ENCODE measurements at regions not wholly inside any gene's neighbourhood (a gene's known extent, or its start where the extent isn't known, plus 50 kb on each side); places are given as distances from the start of the nearest gene placed in this dataset.

- Histone ChIP-seq H3K4me3 (ENCODE audit: control insufficient read depth in 1 of 2, extremely low read depth in 1 of 2, low read length in 1 of 2) (no peak overlapping the region), H3K36me3 (ENCODE audit: control insufficient read depth in 2 of 2, extremely low read depth in 1 of 2, insufficient read depth in 1 of 2, low read length in 1 of 2) (no peaks in the 10 kb centered on the region), H3K4me1 (ENCODE audit: control insufficient read depth in 1 of 2, extremely low read depth in 1 of 2, insufficient read depth in 2 of 2, low read length in 2 of 2) (no peaks in the 10 kb centered on the region), H3K27ac (ENCODE audit: low read length) (no peak overlapping the region), H3K27me3 (replicated peaks in 1 of 2; ENCODE audit: control insufficient read depth in 2 of 2, extremely low read depth in 1 of 2, insufficient read depth in 2 of 2, low read length in 1 of 2) (no peaks in the 10 kb centered on the region), H3K9me3 (no peaks in the 10 kb centered on the region)
- ChIA-PET POLR2A (no interaction called here), CTCF (interaction anchor here in 1 of 2 donors (0.6 kb wide), 1 partner anchor 155 kb away, joined by 3 read pairs; no protein-coding TSS in a partner anchor)
- peaks cover 0 to 13% of the 10 kb centered on the region in 2 donors for H3K27me3 Mint-ChIP-seq
- no peaks in the 10 kb centered on the region for H3K9me3 Mint-ChIP-seq
- ATAC-seq (replicated peaks in 1 of 4) (no peak), DNase-seq (no peak)
- no peaks in the 10 kb centered on the region for H3K4me1 Mint-ChIP-seq
- H3K27ac Mint-ChIP-seq = no peak overlapping the region
- no peaks in the 10 kb centered on the region for H3K36me3 Mint-ChIP-seq
- 83% methylated on average over 1 of the region's 2 CpGs for WGBS (ENCODE audit: insufficient coverage)
- no peak overlapping the region for H3K4me3 Mint-ChIP-seq
Measured at GRCh38 chr13:44063467-44063866, 183.8 kb downstream of the LACC1 start.

- Histone ChIP-seq H3K27ac (ENCODE audit: low read length) (no peak overlapping the region), H3K36me3 (ENCODE audit: control insufficient read depth in 2 of 2, extremely low read depth in 1 of 2, insufficient read depth in 1 of 2, low read length in 1 of 2) (no peaks in the 10 kb centered on the region), H3K4me1 (ENCODE audit: control insufficient read depth in 1 of 2, extremely low read depth in 1 of 2, insufficient read depth in 2 of 2, low read length in 2 of 2) (no peaks in the 10 kb centered on the region), H3K4me3 (ENCODE audit: control insufficient read depth in 1 of 2, extremely low read depth in 1 of 2, low read length in 1 of 2) (no peak overlapping the region), H3K27me3 (replicated peaks in 1 of 2; ENCODE audit: control insufficient read depth in 2 of 2, extremely low read depth in 1 of 2, insufficient read depth in 2 of 2, low read length in 1 of 2) (no peaks in the 10 kb centered on the region), H3K9me3 (no peaks in the 10 kb centered on the region)
- WGBS (ENCODE audit: insufficient coverage) = 80% methylated on average over 2 of the region's 2 CpGs
- CTCF ChIA-PET = interaction anchor here in 1 of 2 donors (0.6 kb wide), 1 partner anchor 156 kb away, joined by 3 read pairs; no protein-coding TSS in a partner anchor
- Mint-ChIP-seq H3K27me3 (peaks cover 0 to 14% of the 10 kb centered on the region in 2 donors), H3K4me1 (no peaks in the 10 kb centered on the region), H3K4me3 (no peak overlapping the region), H3K9me3 (no peaks in the 10 kb centered on the region), H3K36me3 (no peaks in the 10 kb centered on the region), H3K27ac (no peak overlapping the region)
- POLR2A ChIA-PET = no interaction called here
- DNase-seq = no peak
- ATAC-seq (replicated peaks in 1 of 4) = no peak
Measured at GRCh38 chr13:44063881-44064280, 184.2 kb downstream of the LACC1 start.

- H3K36me3 ChIP-seq (ENCODE audit: control insufficient read depth in 2 of 2, extremely low read depth in 1 of 2, insufficient read depth in 1 of 2, low read length in 1 of 2) = no peaks in the 10 kb centered on the region
- no peaks in the 10 kb centered on the region for H3K27me3 ChIP-seq (replicated peaks in 1 of 2; ENCODE audit: control insufficient read depth in 2 of 2, extremely low read depth in 1 of 2, insufficient read depth in 2 of 2, low read length in 1 of 2)
- no peak overlapping the region for H3K4me3 ChIP-seq (ENCODE audit: control insufficient read depth in 1 of 2, extremely low read depth in 1 of 2, low read length in 1 of 2)
- Mint-ChIP-seq H3K9me3 (no peaks in the 10 kb centered on the region), H3K27ac (no peak overlapping the region), H3K4me3 (no peak overlapping the region), H3K4me1 (no peaks in the 10 kb centered on the region), H3K36me3 (no peaks in the 10 kb centered on the region), H3K27me3 (peaks cover 0 to 17% of the 10 kb centered on the region in 2 donors)
- no peak overlapping the region for H3K27ac ChIP-seq (ENCODE audit: low read length)
- 80% methylated on average over 1 of the region's 2 CpGs for WGBS (ENCODE audit: insufficient coverage)
- POLR2A ChIA-PET = no interaction called here
- H3K9me3 ChIP-seq = no peaks in the 10 kb centered on the region
- CTCF ChIA-PET = no interaction called here
- ATAC-seq (replicated peaks in 1 of 4) (no peak), DNase-seq (no peak)
- no peaks in the 10 kb centered on the region for H3K4me1 ChIP-seq (ENCODE audit: control insufficient read depth in 1 of 2, extremely low read depth in 1 of 2, insufficient read depth in 2 of 2, low read length in 2 of 2)
Measured at GRCh38 chr13:44064357-44064756, 184.7 kb downstream of the LACC1 start.

GRCh38 chr13:44068169-44068568, 188.5 kb downstream of the LACC1 start:
- Mint-ChIP-seq H3K27me3 (peaks cover 0 to 20% of the 10 kb centered on the region in 2 donors), H3K36me3 (no peaks in the 10 kb centered on the region), H3K27ac (no peak overlapping the region), H3K9me3 (peaks cover 0 to 19% (median 9%) of the 10 kb centered on the region in 3 donors), H3K4me3 (no peak overlapping the region), H3K4me1 (no peaks in the 10 kb centered on the region)
- H3K4me3 ChIP-seq (ENCODE audit: control insufficient read depth in 1 of 2, extremely low read depth in 1 of 2, low read length in 1 of 2) = no peak overlapping the region
- H3K27me3 ChIP-seq (replicated peaks in 1 of 2; ENCODE audit: control insufficient read depth in 2 of 2, extremely low read depth in 1 of 2, insufficient read depth in 2 of 2, low read length in 1 of 2) = no peaks in the 10 kb centered on the region
- no peaks in the 10 kb centered on the region for H3K36me3 ChIP-seq (ENCODE audit: control insufficient read depth in 2 of 2, extremely low read depth in 1 of 2, insufficient read depth in 1 of 2, low read length in 1 of 2)
- ATAC-seq (replicated peaks in 1 of 4) (no peak), DNase-seq (no peak)
- no peaks in the 10 kb centered on the region for H3K9me3 ChIP-seq
- WGBS (ENCODE audit: insufficient coverage) = 100% methylated on average over 1 of the region's 3 CpGs
- ChIA-PET CTCF (no interaction called here), POLR2A (no interaction called here)
- no peak overlapping the region for H3K27ac ChIP-seq (ENCODE audit: low read length)
- H3K4me1 ChIP-seq (ENCODE audit: control insufficient read depth in 1 of 2, extremely low read depth in 1 of 2, insufficient read depth in 2 of 2, low read length in 2 of 2) = no peaks in the 10 kb centered on the region

- H3K4me3 Mint-ChIP-seq = no peak overlapping the region
- Histone ChIP-seq H3K4me1 (ENCODE audit: control insufficient read depth in 1 of 2, extremely low read depth in 1 of 2, insufficient read depth in 2 of 2, low read length in 2 of 2) (no peaks in the 10 kb centered on the region), H3K9me3 (no peaks in the 10 kb centered on the region), H3K27ac (ENCODE audit: low read length) (no peak overlapping the region), H3K4me3 (ENCODE audit: control insufficient read depth in 1 of 2, extremely low read depth in 1 of 2, low read length in 1 of 2) (no peak overlapping the region), H3K36me3 (ENCODE audit: control insufficient read depth in 2 of 2, extremely low read depth in 1 of 2, insufficient read depth in 1 of 2, low read length in 1 of 2) (no peaks in the 10 kb centered on the region), H3K27me3 (replicated peaks in 1 of 2; ENCODE audit: control insufficient read depth in 2 of 2, extremely low read depth in 1 of 2, insufficient read depth in 2 of 2, low read length in 1 of 2) (no peaks in the 10 kb centered on the region)
- WGBS (ENCODE audit: insufficient coverage) = no CpG with 5 or more reads among the region's 4 CpGs
- no peak overlapping the region for H3K27ac Mint-ChIP-seq
- DNase-seq = no peak
- no peaks in the 10 kb centered on the region for H3K4me1 Mint-ChIP-seq
- peaks cover 0 to 20% of the 10 kb centered on the region in 2 donors for H3K27me3 Mint-ChIP-seq
- POLR2A ChIA-PET = no interaction called here
- peaks cover 0 to 22% (median 13%) of the 10 kb centered on the region in 3 donors for H3K9me3 Mint-ChIP-seq
- no peaks in the 10 kb centered on the region for H3K36me3 Mint-ChIP-seq
- no peak for ATAC-seq (replicated peaks in 1 of 4)
- CTCF ChIA-PET = no interaction called here
Measured at GRCh38 chr13:44068737-44069136, 189.0 kb downstream of the LACC1 start.

- H3K4me3 Mint-ChIP-seq = no peak overlapping the region
- ATAC-seq (replicated peaks in 1 of 4) (no peak), DNase-seq (no peak)
- no peaks in the 10 kb centered on the region for H3K36me3 Mint-ChIP-seq
- H3K9me3 Mint-ChIP-seq = peaks cover 0 to 22% (median 13%) of the 10 kb centered on the region in 3 donors
- H3K4me3 ChIP-seq (ENCODE audit: control insufficient read depth in 1 of 2, extremely low read depth in 1 of 2, low read length in 1 of 2) = no peak overlapping the region
- no peaks in the 10 kb centered on the region for H3K4me1 Mint-ChIP-seq
- H3K4me1 ChIP-seq (ENCODE audit: control insufficient read depth in 1 of 2, extremely low read depth in 1 of 2, insufficient read depth in 2 of 2, low read length in 2 of 2) = no peaks in the 10 kb centered on the region
- no peaks in the 10 kb centered on the region for H3K36me3 ChIP-seq (ENCODE audit: control insufficient read depth in 2 of 2, extremely low read depth in 1 of 2, insufficient read depth in 1 of 2, low read length in 1 of 2)
- no peak overlapping the region for H3K27ac ChIP-seq (ENCODE audit: low read length)
- H3K27ac Mint-ChIP-seq = no peak overlapping the region
- no peaks in the 10 kb centered on the region for H3K9me3 ChIP-seq
- H3K27me3 Mint-ChIP-seq = peaks cover 0 to 11% of the 10 kb centered on the region in 2 donors
- POLR2A ChIA-PET = interaction anchor here in 1 of 2 donors (0.6 kb wide), 1 partner anchor 462 kb away, joined by 3 read pairs; no protein-coding TSS in a partner anchor
- CTCF ChIA-PET = interaction anchor here in 1 of 2 donors (1.6 kb wide), 1 partner anchor 366 kb away, joined by 3 read pairs; no protein-coding TSS in a partner anchor
- peaks cover 0 to 2% of the 10 kb centered on the region in 2 experiments for H3K27me3 ChIP-seq (replicated peaks in 1 of 2; ENCODE audit: control insufficient read depth in 2 of 2, extremely low read depth in 1 of 2, insufficient read depth in 2 of 2, low read length in 1 of 2)
Measured at GRCh38 chr13:44072536-44072935, 192.8 kb downstream of the LACC1 start.

- ATAC-seq (replicated peaks in 1 of 4) = no peak
- Histone ChIP-seq H3K4me3 (ENCODE audit: control insufficient read depth in 1 of 2, extremely low read depth in 1 of 2, low read length in 1 of 2) (no peak overlapping the region), H3K4me1 (ENCODE audit: control insufficient read depth in 1 of 2, extremely low read depth in 1 of 2, insufficient read depth in 2 of 2, low read length in 2 of 2) (no peaks in the 10 kb centered on the region), H3K9me3 (no peaks in the 10 kb centered on the region), H3K36me3 (ENCODE audit: control insufficient read depth in 2 of 2, extremely low read depth in 1 of 2, insufficient read depth in 1 of 2, low read length in 1 of 2) (no peaks in the 10 kb centered on the region), H3K27me3 (replicated peaks in 1 of 2; ENCODE audit: control insufficient read depth in 2 of 2, extremely low read depth in 1 of 2, insufficient read depth in 2 of 2, low read length in 1 of 2) (peaks cover 0 to 2% of the 10 kb centered on the region in 2 experiments), H3K27ac (ENCODE audit: low read length) (no peak overlapping the region)
- no peak overlapping the region for H3K27ac Mint-ChIP-seq
- H3K4me3 Mint-ChIP-seq = no peak overlapping the region
- WGBS (ENCODE audit: insufficient coverage) = no CpG with 5 or more reads among the region's 1 CpG
- peaks cover 0 to 4% of the 10 kb centered on the region in 2 donors for H3K27me3 Mint-ChIP-seq
- H3K4me1 Mint-ChIP-seq = no peaks in the 10 kb centered on the region
- CTCF ChIA-PET = no interaction called here
- peaks cover 0 to 22% (median 13%) of the 10 kb centered on the region in 3 donors for H3K9me3 Mint-ChIP-seq
- no peak for DNase-seq
- H3K36me3 Mint-ChIP-seq = no peaks in the 10 kb centered on the region
- POLR2A ChIA-PET = no interaction called here
Measured at GRCh38 chr13:44074611-44075010, 194.9 kb downstream of the LACC1 start.

Data from T-cell (primary cell).